C4-2B (cell line): ENCODE measurements at regions not wholly inside any gene's neighbourhood (a gene's known extent, or its start where the extent isn't known, plus 50 kb on each side); places are given as distances from the start of the nearest gene placed in this dataset.

ENCODE experiments used
- CTCF ChIP-seq: fragments of 450-650 bp; conservative IDR thresholded peaks from 2 replicates; pipeline ENCODE4 v1.5.1; 2017; ENCODE audit warnings: mild to moderate bottlenecking
- ZFX ChIP-seq: fragments of 450-650 bp; IDR thresholded peaks from 2 replicates; pipeline ENCODE4 v1.6.1; 2017

DNA sequence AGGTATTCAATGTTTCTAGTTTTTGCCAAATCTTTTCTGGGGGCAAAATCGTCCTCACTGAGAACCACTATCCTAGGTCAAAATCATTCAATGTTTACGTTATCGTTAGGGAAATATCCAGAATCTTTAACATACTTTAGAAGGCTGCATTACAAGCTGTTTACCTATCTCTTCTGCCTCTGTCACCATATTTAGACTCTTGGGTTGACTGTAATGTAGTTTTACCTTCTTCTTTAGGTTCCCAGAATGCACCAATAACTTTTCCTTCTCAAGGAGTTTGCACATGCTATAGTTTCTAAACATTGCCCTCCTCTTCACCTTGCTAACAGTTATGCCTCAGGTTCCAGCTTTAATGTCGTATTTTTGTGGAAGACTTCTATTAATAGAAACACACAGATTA lies 1185.5 kb upstream of the ADGRB3 start:
- TF ChIP-seq CTCF (no peak), ZFX (no peak)
